ENCODE measurements at regions not wholly inside any gene's neighbourhood (a gene's known extent, or its start where the extent isn't known, plus 50 kb on each side); places are given as distances from the start of the nearest gene placed in this dataset.

- TF ChIP-seq POLR2AphosphoS5 (IDR thresholded peaks at IDR 0.05; ENCODE audit: low read depth, low read length) (no peak), TAF1 (IDR thresholded peaks at IDR 0.05; ENCODE audit: borderline replicate concordance, insufficient read depth, low read length) (no peak), SIN3A (IDR thresholded peaks at IDR 0.05; ENCODE audit: borderline replicate concordance, insufficient read depth, low read length) (no peak)
- TF ChIP-seq, protein P1, sequence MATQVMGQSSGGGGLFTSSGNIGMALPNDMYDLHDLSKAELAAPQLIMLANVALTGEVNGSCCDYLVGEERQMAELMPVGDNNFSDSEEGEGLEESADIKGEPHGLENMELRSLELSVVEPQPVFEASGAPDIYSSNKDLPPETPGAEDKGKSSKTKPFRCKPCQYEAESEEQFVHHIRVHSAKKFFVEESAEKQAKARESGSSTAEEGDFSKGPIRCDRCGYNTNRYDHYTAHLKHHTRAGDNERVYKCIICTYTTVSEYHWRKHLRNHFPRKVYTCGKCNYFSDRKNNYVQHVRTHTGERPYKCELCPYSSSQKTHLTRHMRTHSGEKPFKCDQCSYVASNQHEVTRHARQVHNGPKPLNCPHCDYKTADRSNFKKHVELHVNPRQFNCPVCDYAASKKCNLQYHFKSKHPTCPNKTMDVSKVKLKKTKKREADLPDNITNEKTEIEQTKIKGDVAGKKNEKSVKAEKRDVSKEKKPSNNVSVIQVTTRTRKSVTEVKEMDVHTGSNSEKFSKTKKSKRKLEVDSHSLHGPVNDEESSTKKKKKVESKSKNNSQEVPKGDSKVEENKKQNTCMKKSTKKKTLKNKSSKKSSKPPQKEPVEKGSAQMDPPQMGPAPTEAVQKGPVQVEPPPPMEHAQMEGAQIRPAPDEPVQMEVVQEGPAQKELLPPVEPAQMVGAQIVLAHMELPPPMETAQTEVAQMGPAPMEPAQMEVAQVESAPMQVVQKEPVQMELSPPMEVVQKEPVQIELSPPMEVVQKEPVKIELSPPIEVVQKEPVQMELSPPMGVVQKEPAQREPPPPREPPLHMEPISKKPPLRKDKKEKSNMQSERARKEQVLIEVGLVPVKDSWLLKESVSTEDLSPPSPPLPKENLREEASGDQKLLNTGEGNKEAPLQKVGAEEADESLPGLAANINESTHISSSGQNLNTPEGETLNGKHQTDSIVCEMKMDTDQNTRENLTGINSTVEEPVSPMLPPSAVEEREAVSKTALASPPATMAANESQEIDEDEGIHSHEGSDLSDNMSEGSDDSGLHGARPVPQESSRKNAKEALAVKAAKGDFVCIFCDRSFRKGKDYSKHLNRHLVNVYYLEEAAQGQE (IDR thresholded peaks at IDR 0.05; ENCODE audit: insufficient read depth in 1 of 2, low read depth in 2 of 2, low read length in 2 of 2), result no peak
These were observed 311.0 kb upstream of the FLRT2 start for GRCh38 chr14:85218982-85219381.
